Heart right ventricle (tissue), 16 donors: ENCODE measurements at regions not wholly inside any gene's neighbourhood (a gene's known extent, or its start where the extent isn't known, plus 50 kb on each side); places are given as distances from the start of the nearest gene placed in this dataset.

Experiments
- ATAC-seq, 8 donors: fragments of 200-7000 bp; cut with Tn5 transposase; one replicate each; pipeline ENCODE4 v1.9.1; 2020; ENCODE audit warnings: mild to moderate bottlenecking in 8 of 8, moderate library complexity in 8 of 8, moderate number of reproducible peaks in 1 of 8
- DNase-seq, 2 donors: peaks; one replicate each; pipeline ENCODE4 v3.0.0-alpha.2; 2020
- H3K27ac ChIP-seq, 10 donors: fragments of 200-600 bp; sonication (generic) in 2 of 10; one replicate each; pipeline versions ENCODE4 v1.5.0 to v1.8.0; 2020 to 2022; ENCODE audit warnings: mild to moderate bottlenecking in 3 of 10
- H3K27me3 ChIP-seq, 7 donors: fragments of 200-600 bp; one replicate each; pipeline ENCODE4 v1.8.0; 2021 to 2022; ENCODE audit warnings: mild to moderate bottlenecking in 2 of 7
- H3K36me3 ChIP-seq, 9 donors: fragments of 200-600 bp; sonication (generic) in 1 of 9; one replicate each; pipeline versions ENCODE4 v1.5.0 to v1.8.0; 2020 to 2022; ENCODE audit warnings: mild to moderate bottlenecking in 2 of 9
- H3K4me1 ChIP-seq, 9 donors: fragments of 200-600 bp; sonication (generic) in 1 of 9; one replicate each; pipeline versions ENCODE4 v1.5.0 to v1.8.0; 2020 to 2022; ENCODE audit warnings: mild to moderate bottlenecking in 4 of 9
- H3K4me3 ChIP-seq, 10 donors: fragments of 200-600 bp; sonication (generic) in 2 of 10; one replicate each; pipeline versions ENCODE4 v1.5.0 to v1.8.0; 2020 to 2022; ENCODE audit warnings: mild to moderate bottlenecking in 7 of 10, moderate library complexity in 2 of 10
- H3K9me3 ChIP-seq, 11 donors: fragments of 200-600 bp in 10 of 11; sonication (generic) in 2 of 11; one replicate each; pipeline versions ENCODE4 v1.5.0 to v1.8.0; 2013 to 2022; ENCODE audit warnings: mild to moderate bottlenecking in 2 of 11, control low read depth in 1 of 11, moderate library complexity in 1 of 11
- WGBS, 2 donors: extraction: QIAGEN DNeasy Blood & Tissue Kit; methylation state at CpG; one replicate each; pipeline ENCODE4 v1.1.7; 2013; ENCODE audit warnings: inconsistent platforms in 1 of 2; 5-methylcytosine and 5-hydroxymethylcytosine counted together
- intact Hi-C, 10 donors: fragments of 100-400 bp; cut with DNase I; formaldehyde crosslinking; loops; one replicate each; pipeline versions ENCODE4 v1.11.1 to v1.14.2; 2022
- TF ChIP-seq, protein P1 (sequence below), 9 donors: fragments of 200-600 bp; sonication (generic) in 2 of 9; IDR thresholded peaks; one replicate each; pipeline versions ENCODE4 v1.5.0 to v1.8.0; 2021 to 2022; ENCODE audit warnings: antibody characterized with exemption in 9 of 9, mild to moderate bottlenecking in 5 of 9, moderate library complexity in 1 of 9
- donor health status: Arrhythmogenic right ventricular cardiomyopathy.
- donor health status: ischemic (EF 13 %, LVEDD 7.1; RV severe dilation, severe dysfunction).
- donor health status: healthy with polysubstance abuse.
- donor health status: DM: no; HTN: yes; CAD: no.
- donor health status: DM: no; HTN: no; CAD: no.
- donor health status: ischemic (EF 25% LVEDD 6.9; RV normal size, moderate dysfunction).
- donor health status: ischemic (EF 25% LVEDD 5.7; RV mildly dilated, moderate dysfunction).
- donor health status: healthy.
- donor health status: DM: yes; HTN: yes; CAD: no.
- donor health status: Ischemic cardiomyopathy.
- donor health status: ischemic (EF 35%, LVEDD 5.7; RV mildly dilated, moderate dysfunction).
- donor health status: nonischemic (EF 11% LVEDD 7.7; RV severe dilation, severe dysfunction).
- donor health status: DM: yes; HTN: yes; CAD: no.
- donor health status: PGD.
- donor health status: ischemic (EF 29% LVEDD 5.4; RV normal size, mild dysfunction).
- donor health status: nonischemic (EF 23%, LVEDD 6.1; RV moderate dilation, normal function).

DNA sequence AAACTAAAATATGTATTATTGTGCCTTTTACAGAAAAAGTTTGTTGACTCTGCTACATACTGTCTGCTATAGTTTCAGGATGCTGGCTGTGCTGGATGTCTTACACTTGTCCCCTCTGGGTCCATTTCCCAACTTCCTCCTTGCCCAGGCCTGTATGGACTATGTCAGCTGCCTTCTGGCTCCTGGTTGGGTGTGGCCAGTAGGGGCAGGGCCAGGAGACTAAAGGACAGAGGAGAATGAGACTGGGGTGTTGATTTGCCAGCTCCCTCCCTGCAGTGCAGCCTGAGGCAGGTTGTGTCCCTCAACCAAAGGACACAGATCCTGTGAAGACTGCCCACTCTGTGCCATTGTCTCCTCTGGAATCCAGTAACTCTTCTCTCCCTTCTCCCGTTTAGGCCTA is 90.6 kb upstream of the UBE2E2 start:
- TF ChIP-seq, protein P1, sequence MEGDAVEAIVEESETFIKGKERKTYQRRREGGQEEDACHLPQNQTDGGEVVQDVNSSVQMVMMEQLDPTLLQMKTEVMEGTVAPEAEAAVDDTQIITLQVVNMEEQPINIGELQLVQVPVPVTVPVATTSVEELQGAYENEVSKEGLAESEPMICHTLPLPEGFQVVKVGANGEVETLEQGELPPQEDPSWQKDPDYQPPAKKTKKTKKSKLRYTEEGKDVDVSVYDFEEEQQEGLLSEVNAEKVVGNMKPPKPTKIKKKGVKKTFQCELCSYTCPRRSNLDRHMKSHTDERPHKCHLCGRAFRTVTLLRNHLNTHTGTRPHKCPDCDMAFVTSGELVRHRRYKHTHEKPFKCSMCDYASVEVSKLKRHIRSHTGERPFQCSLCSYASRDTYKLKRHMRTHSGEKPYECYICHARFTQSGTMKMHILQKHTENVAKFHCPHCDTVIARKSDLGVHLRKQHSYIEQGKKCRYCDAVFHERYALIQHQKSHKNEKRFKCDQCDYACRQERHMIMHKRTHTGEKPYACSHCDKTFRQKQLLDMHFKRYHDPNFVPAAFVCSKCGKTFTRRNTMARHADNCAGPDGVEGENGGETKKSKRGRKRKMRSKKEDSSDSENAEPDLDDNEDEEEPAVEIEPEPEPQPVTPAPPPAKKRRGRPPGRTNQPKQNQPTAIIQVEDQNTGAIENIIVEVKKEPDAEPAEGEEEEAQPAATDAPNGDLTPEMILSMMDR (IDR thresholded peaks at IDR 0.05), result no peak
- intact Hi-C loops, result no loop called here
- H3K36me3 ChIP-seq, result no peaks in the 10 kb centered on the region
- H3K27ac ChIP-seq, result no peak overlapping the region
- peaks cover 0 to 5% (median 0%) of the 10 kb centered on the region in 11 donors for H3K9me3 ChIP-seq
- WGBS, 2 donors, result 84 to 88% methylated on average over 1 of the region's 1 CpG
- no peaks in the 10 kb centered on the region for H3K27me3 ChIP-seq
- ATAC-seq (peak in 1 of 8 donors; percentile 56), DNase-seq (no peak)
- H3K4me3 ChIP-seq, result no peak overlapping the region
- H3K4me1 ChIP-seq, result peaks cover 0 to 23% (median 7%) of the 10 kb centered on the region in 9 donors

DNA sequence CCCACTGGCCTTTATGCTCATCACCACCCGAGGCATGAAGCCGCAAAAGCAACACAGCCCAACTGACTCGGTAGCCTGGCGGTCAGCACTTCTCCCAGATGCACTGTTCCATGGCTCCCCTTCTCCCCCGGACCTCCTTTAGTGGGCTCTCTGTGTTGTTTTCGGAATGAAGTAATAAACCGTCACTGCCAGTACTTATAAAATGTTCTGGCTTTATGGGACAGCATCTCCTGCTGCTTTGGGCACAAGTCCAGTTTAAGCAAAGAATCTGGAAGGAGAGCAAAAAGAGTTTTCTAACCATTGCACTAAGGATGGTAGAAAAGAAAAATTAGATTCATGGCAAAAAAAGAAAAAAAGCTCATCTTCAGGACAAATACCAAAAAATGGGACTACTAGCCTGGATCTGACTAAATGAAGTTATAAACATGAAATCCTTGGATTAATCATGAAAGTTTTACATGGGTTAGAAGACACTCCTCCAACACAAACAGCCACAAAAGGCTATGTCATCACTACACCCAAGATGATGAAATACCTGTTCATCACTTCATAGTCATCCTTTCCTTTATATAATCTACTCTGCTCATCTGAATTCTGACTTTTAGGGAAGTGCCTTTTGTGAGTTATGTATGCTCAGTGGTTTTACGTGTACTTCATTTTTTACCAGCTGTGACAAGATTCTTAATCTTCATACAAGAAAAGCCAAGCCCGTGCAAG is 89.5 kb upstream of the UBE2E2 start:
- no peaks in the 10 kb centered on the region for H3K9me3 ChIP-seq
- H3K27ac ChIP-seq, result no peak overlapping the region
- 67 to 75% methylated on average over 9 of the region's 9 CpGs for WGBS, 2 donors
- intact Hi-C loops, result no loop called here
- no peaks in the 10 kb centered on the region for H3K36me3 ChIP-seq
- TF ChIP-seq, protein P1 (IDR thresholded peaks at IDR 0.05), result no peak
- peak in 3 of 8 donors; percentile 34 to 73 (median 55) for ATAC-seq
- no peak overlapping the region for H3K4me3 ChIP-seq
- H3K27me3 ChIP-seq, result no peaks in the 10 kb centered on the region
- H3K4me1 ChIP-seq, result peaks cover 0 to 23% (median 7%) of the 10 kb centered on the region in 9 donors
- DNase-seq, result no peak

DNA sequence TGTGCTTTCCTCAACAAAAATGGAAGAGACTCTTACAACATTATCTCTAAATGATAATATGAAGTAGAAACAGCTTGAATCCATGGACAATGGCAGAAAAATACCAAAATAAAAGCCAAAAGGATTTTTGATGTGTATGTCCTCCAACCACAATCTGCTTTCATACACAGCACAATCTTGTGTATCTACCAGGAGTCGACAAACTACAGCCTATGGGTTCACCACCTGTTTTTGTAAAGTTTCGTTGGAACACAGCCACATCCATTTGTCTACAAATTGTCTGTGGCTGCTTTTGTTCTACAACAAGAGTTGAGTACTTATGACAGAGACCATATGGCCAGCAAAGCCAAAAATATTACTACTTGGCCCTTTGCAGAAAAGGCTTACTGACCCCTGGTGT is 88.7 kb upstream of the UBE2E2 start:
- ATAC-seq (peak in 1 of 8 donors; percentile 34), DNase-seq (no peak)
- Histone ChIP-seq H3K27ac (no peak overlapping the region), H3K4me3 (no peak overlapping the region), H3K9me3 (no peaks in the 10 kb centered on the region), H3K36me3 (no peaks in the 10 kb centered on the region), H3K27me3 (no peaks in the 10 kb centered on the region), H3K4me1 (peaks cover 0 to 23% (median 7%) of the 10 kb centered on the region in 9 donors)
- intact Hi-C loops, result no loop called here
- TF ChIP-seq, protein P1 (IDR thresholded peaks at IDR 0.05), result no peak
- 29 to 37% methylated on average over 2 of the region's 2 CpGs for WGBS, 2 donors

DNA sequence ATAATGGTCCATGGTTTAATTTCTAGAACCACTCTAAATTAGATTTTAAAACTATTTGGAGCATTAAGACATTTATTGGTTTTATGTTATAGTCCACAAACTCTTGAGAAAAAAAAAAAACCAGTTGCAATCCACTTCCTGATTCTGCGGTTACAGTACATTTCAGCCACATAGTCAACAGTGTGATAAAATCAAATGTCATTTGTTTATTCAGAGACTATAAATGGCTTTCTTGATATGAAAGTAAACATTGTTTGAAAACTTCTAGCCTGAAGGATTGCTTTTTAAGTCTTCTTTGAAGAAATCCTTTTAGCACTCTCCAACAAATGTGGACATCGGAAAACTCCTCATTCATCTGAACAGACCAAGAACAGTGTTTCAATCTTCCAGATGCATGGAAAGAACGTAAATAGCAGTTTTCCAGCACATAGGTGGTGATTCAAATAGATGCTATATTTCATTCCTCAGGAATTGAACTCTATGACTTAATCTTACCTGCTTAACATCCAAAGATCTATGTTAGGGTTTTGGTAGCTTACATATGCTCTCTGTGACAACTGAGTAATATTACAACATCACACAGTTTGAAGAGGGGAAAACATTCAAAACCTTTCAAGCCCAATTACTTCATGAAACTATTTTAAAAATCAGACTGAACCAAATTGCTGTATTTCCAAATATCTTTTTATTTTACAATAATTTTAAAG is 87.8 kb upstream of the UBE2E2 start:
- ATAC-seq, result no peak
- 72% methylated on average over 3 of the region's 3 CpGs for WGBS, 2 donors

More for the DNA sequence above, 87.8 kb upstream of the UBE2E2 start:
- TF ChIP-seq, protein P1 (IDR thresholded peaks at IDR 0.05), result no peak
- no peak overlapping the region for H3K4me3 ChIP-seq
- no peak overlapping the region for H3K27ac ChIP-seq
- peaks cover 0 to 23% (median 7%) of the 10 kb centered on the region in 9 donors for H3K4me1 ChIP-seq
- DNase-seq, result no peak
- no peaks in the 10 kb centered on the region for H3K9me3 ChIP-seq
- H3K36me3 ChIP-seq, result no peaks in the 10 kb centered on the region
- intact Hi-C loops, result no loop called here
- no peaks in the 10 kb centered on the region for H3K27me3 ChIP-seq
